ACC112 (cell line): ENCODE measurements at regions not wholly inside any gene's neighbourhood (a gene's known extent, or its start where the extent isn't known, plus 50 kb on each side); places are given as distances from the start of the nearest gene placed in this dataset.

ENCODE experiments used
- H2AFZ ChIP-seq: fragments of 200-600 bp; sonication (generic); one replicate; pipeline ENCODE4 v1.6.0; 2017; ENCODE audit warnings: antibody characterized with exemption, low read length; ENCODE audit not compliant: unreplicated experiment
- H3K27ac ChIP-seq: fragments of 200-600 bp; sonication (generic); 2 replicates; pipeline ENCODE4 v1.5.1; 2014; ENCODE audit warnings: low read depth, mild to moderate bottlenecking, antibody characterized with exemption, low read length, moderate library complexity
- H3K27me3 ChIP-seq: fragments of 200-600 bp; sonication (generic); 2 replicates; pipeline ENCODE4 v1.6.1; 2014; ENCODE audit warnings: mild to moderate bottlenecking, antibody characterized with exemption, low read length, moderate library complexity, mixed read lengths; ENCODE audit not compliant: insufficient read depth
- H3K36me3 ChIP-seq: fragments of 200-600 bp; sonication (generic); 2 replicates; pipeline ENCODE4 v1.6.1; 2016; ENCODE audit warnings: mild to moderate bottlenecking, antibody characterized with exemption, low read length, moderate library complexity, mixed read lengths; ENCODE audit not compliant: insufficient read depth
- H3K4me1 ChIP-seq: fragments of 200-600 bp; sonication (generic); one replicate; pipeline ENCODE4 v1.6.1; 2016; ENCODE audit warnings: low read length, mixed read lengths; ENCODE audit not compliant: insufficient read depth, unreplicated experiment, control insufficient read depth
- H3K4me3 ChIP-seq: fragments of 200-600 bp; sonication (generic); 2 replicates; pipeline ENCODE4 v1.5.1; 2014; ENCODE audit warnings: mild to moderate bottlenecking, low read depth, low read length
- H3K79me2 ChIP-seq: fragments of 200-600 bp; sonication (generic); one replicate; pipeline ENCODE4 v1.6.0; 2016; ENCODE audit warnings: low read length; ENCODE audit not compliant: control insufficient read depth, unreplicated experiment, insufficient read depth

GRCh38 chr12:19026614-19027488 lies 102.7 kb upstream of the PLEKHA5 start:
- Histone ChIP-seq H2AFZ (no peak overlapping the region), H3K4me3 (no peak overlapping the region), H3K79me2 (no peaks in the 10 kb centered on the region), H3K27ac (no peak overlapping the region), H3K4me1 (peaks cover 17% of the 10 kb centered on the region), H3K27me3 (no peaks in the 10 kb centered on the region), H3K36me3 (no peaks in the 10 kb centered on the region)

DNA sequence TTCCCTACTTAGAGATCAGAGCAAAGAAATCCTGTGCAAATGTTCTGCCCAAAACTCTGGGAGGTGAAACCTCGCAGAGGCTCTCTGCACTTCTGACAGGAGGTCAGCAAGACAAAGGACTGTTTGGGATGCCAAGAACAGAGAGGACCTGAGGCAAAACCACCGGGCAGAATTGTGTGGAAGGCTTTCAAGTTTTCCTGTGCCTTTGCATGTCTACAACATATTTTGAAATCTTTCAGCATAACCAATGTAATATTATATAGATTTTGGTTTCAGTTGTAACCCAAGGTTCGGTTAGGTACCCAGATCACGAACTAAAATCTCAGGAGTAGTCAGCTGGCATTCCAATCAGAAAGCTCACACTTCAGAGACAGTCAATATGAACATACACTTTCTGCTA lies 99.4 kb upstream of the PLEKHA5 start:
- Histone ChIP-seq H3K27ac (no peak overlapping the region; the same call in 1 of the 2 replicates), H2AFZ (no peak overlapping the region)

GRCh38 chr12:19030603-19031002 lies 98.9 kb upstream of the PLEKHA5 start:
- H3K36me3 ChIP-seq = no peaks in the 10 kb centered on the region
- H3K27ac ChIP-seq = peak overlapping the region; percentile 16; the same call in 1 of the 2 replicates
- H3K4me3 ChIP-seq = no peak overlapping the region
- peaks cover 17% of the 10 kb centered on the region for H3K4me1 ChIP-seq
- no peaks in the 10 kb centered on the region for H3K27me3 ChIP-seq
- H2AFZ ChIP-seq = peak overlapping the region; percentile 53
- H3K79me2 ChIP-seq = no peaks in the 10 kb centered on the region

More for the DNA sequence above, 99.4 kb upstream of the PLEKHA5 start:
- no peaks in the 10 kb centered on the region for H3K36me3 ChIP-seq
- no peak overlapping the region for H3K4me3 ChIP-seq
- H3K27me3 ChIP-seq = no peaks in the 10 kb centered on the region
- H3K79me2 ChIP-seq = no peaks in the 10 kb centered on the region
- H3K4me1 ChIP-seq = peaks cover 17% of the 10 kb centered on the region

- Histone ChIP-seq H3K4me1 (peaks cover 17% of the 10 kb centered on the region), H2AFZ (peak overlapping the region; percentile 53), H3K4me3 (no peak overlapping the region), H3K79me2 (no peaks in the 10 kb centered on the region), H3K36me3 (no peaks in the 10 kb centered on the region), H3K27me3 (no peaks in the 10 kb centered on the region), H3K27ac (peak overlapping the region; percentile 29)
Measured at GRCh38 chr12:19031032-19031431, 98.5 kb upstream of the PLEKHA5 start.

GRCh38 chr12:19032826-19033225 lies 96.7 kb upstream of the PLEKHA5 start:
- Histone ChIP-seq H3K4me3 (no peak overlapping the region), H2AFZ (no peak overlapping the region), H3K36me3 (no peaks in the 10 kb centered on the region), H3K4me1 (peaks cover 17% of the 10 kb centered on the region), H3K27me3 (no peaks in the 10 kb centered on the region), H3K79me2 (no peaks in the 10 kb centered on the region), H3K27ac (no peak overlapping the region)

DNA sequence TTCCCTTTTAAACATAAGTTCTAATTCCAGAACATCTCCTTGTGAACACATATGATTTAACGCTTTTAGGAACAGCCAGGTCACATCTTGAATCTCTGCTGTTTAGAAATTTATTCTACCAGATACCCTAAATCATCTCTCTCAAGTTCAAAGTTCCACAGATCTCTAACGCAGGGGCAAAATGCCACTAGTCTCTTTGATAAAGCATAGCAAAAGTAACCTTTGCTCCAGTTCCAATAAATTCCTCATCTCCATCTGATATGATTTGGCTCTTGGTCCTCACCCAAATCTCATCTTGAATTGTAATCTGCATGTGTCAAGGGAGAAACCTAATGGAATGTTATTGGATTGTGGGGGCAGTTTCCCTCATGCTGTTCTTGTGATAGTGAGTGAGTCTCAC lies 96.3 kb upstream of the PLEKHA5 start:
- Histone ChIP-seq H3K4me1 (peaks cover 17% of the 10 kb centered on the region), H3K27me3 (no peaks in the 10 kb centered on the region), H3K27ac (no peak overlapping the region), H3K4me3 (no peak overlapping the region), H2AFZ (no peak overlapping the region), H3K79me2 (no peaks in the 10 kb centered on the region), H3K36me3 (no peaks in the 10 kb centered on the region)

- Histone ChIP-seq H3K27ac (no peak overlapping the region), H3K36me3 (no peaks in the 10 kb centered on the region), H3K27me3 (no peaks in the 10 kb centered on the region), H3K4me3 (no peak overlapping the region), H2AFZ (no peak overlapping the region), H3K4me1 (peaks cover 17% of the 10 kb centered on the region), H3K79me2 (no peaks in the 10 kb centered on the region)
Measured at GRCh38 chr12:19034937-19035336, 94.6 kb upstream of the PLEKHA5 start.

DNA sequence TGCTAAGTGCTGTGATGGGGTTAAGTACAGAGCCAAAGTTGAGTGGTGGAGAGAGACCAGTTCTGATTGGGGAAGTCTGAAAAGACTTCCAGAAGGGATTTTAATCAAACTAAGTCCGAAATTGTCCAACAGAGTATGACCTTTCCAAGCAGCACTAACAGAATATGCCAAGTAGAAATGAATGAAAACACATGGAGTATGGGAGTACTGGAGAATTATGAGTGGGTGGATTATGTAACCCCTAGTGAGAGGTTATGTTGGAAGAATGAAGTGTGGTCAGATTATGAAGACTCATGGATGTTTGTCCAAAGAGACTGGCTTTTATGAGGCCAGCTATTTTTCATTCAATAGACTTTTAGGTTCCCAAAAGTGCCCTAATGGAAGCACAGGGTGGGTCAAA lies 94.0 kb upstream of the PLEKHA5 start:
- H3K27me3 ChIP-seq = no peaks in the 10 kb centered on the region
- H2AFZ ChIP-seq = no peak overlapping the region
- H3K4me1 ChIP-seq = peaks cover 12% of the 10 kb centered on the region
- no peak overlapping the region for H3K27ac ChIP-seq
- no peaks in the 10 kb centered on the region for H3K79me2 ChIP-seq
- H3K4me3 ChIP-seq = no peak overlapping the region
- no peaks in the 10 kb centered on the region for H3K36me3 ChIP-seq

- Histone ChIP-seq H3K4me1 (no peaks in the 10 kb centered on the region), H3K27me3 (no peaks in the 10 kb centered on the region), H3K4me3 (no peak overlapping the region), H3K27ac (no peak overlapping the region), H2AFZ (no peak overlapping the region), H3K79me2 (no peaks in the 10 kb centered on the region), H3K36me3 (no peaks in the 10 kb centered on the region)
Measured at GRCh38 chr12:19036673-19037357, 92.7 kb upstream of the PLEKHA5 start.

GRCh38 chr12:19038209-19038608 lies 91.3 kb upstream of the PLEKHA5 start:
- Histone ChIP-seq H3K4me3 (no peak overlapping the region), H3K27ac (no peak overlapping the region), H2AFZ (no peak overlapping the region), H3K36me3 (no peaks in the 10 kb centered on the region), H3K4me1 (no peaks in the 10 kb centered on the region), H3K79me2 (no peaks in the 10 kb centered on the region), H3K27me3 (no peaks in the 10 kb centered on the region)

- no peak overlapping the region for H2AFZ ChIP-seq
- H3K4me1 ChIP-seq = no peaks in the 10 kb centered on the region
- H3K27me3 ChIP-seq = no peaks in the 10 kb centered on the region
- no peak overlapping the region for H3K27ac ChIP-seq
- H3K4me3 ChIP-seq = no peak overlapping the region
- no peaks in the 10 kb centered on the region for H3K79me2 ChIP-seq
- no peaks in the 10 kb centered on the region for H3K36me3 ChIP-seq
Measured at GRCh38 chr12:19039515-19039914, 90.0 kb upstream of the PLEKHA5 start.
